H1 (cell line): ENCODE measurements at regions not wholly inside any gene's neighbourhood (a gene's known extent, or its start where the extent isn't known, plus 50 kb on each side); places are given as distances from the start of the nearest gene placed in this dataset.

Experiments
- BACH1 ChIP-seq: IDR thresholded peaks from 2 replicates; pipeline ENCODE4 v1.6.1; 2012; ENCODE audit warnings: low read length, improper control_type of control experiment
- JUN ChIP-seq: IDR thresholded peaks from 2 replicates; pipeline ENCODE4 v1.6.1; 2011; ENCODE audit warnings: low read depth, mild to moderate bottlenecking, improper control_type of control experiment, low read length
- MAX ChIP-seq: IDR thresholded peaks from 2 replicates; pipeline ENCODE4 v1.6.1; 2012; ENCODE audit warnings: inconsistent platforms
- TBP ChIP-seq: IDR thresholded peaks from 2 replicates; pipeline ENCODE4 v1.6.1; 2011; ENCODE audit warnings: low read depth, low read length, improper control_type of control experiment
- YY1 ChIP-seq: IDR thresholded peaks from 2 replicates; pipeline ENCODE4 v1.6.1; 2011; ENCODE audit warnings: low read depth, mild to moderate bottlenecking, low read length

- no peak for TF ChIP-seq MAX
- TF ChIP-seq JUN: no peak
- TF ChIP-seq TBP: no peak
- no peak for TF ChIP-seq YY1
- no peak for TF ChIP-seq BACH1
Observed at GRCh38 chr1:37274938-37275631, 199.3 kb upstream of the ZC3H12A start.
